ENCODE measurements at regions not wholly inside any gene's neighbourhood (a gene's known extent, or its start where the extent isn't known, plus 50 kb on each side); places are given as distances from the start of the nearest gene placed in this dataset.
"Not testable (repeated sequence)": the region's sequence is repeated elsewhere in the genome, so short reads cannot be mapped to it uniquely, and the experiment has no call there.

GRCh38 chr1:81183051-81183450 lies 617.7 kb upstream of the ADGRL2 start:
- TF ChIP-seq CTCF (IDR thresholded peaks at IDR 0.05; ENCODE audit: low read depth, low read length, missing control alignments), result no peak
- H3K4me3 ChIP-seq (replicated peaks; ENCODE audit: low read depth, low read length), result no peak overlapping the region
- no peak for DNase-seq (ENCODE audit: extremely low read depth, low read depth)

GRCh38 chr1:81179242-81179641 lies 621.5 kb upstream of the ADGRL2 start:
- TF ChIP-seq CTCF (IDR thresholded peaks at IDR 0.05; ENCODE audit: low read depth, low read length, missing control alignments), result no peak
- no peak overlapping the region for H3K4me3 ChIP-seq (replicated peaks; ENCODE audit: low read depth, low read length)
- peak; percentile 61 for DNase-seq (ENCODE audit: extremely low read depth, low read depth)

- DNase-seq (ENCODE audit: extremely low read depth, low read depth); H3K4me3 ChIP-seq (replicated peaks; ENCODE audit: low read depth, low read length): not testable (repeated sequence)
Observed at GRCh38 chr1:81178431-81179093, 622.2 kb upstream of the ADGRL2 start.

- H3K4me3 ChIP-seq (replicated peaks; ENCODE audit: low read depth, low read length), result no peak overlapping the region
- no peak for TF ChIP-seq CTCF (IDR thresholded peaks at IDR 0.05; ENCODE audit: low read depth, low read length, missing control alignments)
- peak; percentile 3 for DNase-seq (ENCODE audit: extremely low read depth, low read depth)
Observed at GRCh38 chr1:81174811-81175476, 625.8 kb upstream of the ADGRL2 start.

- TF ChIP-seq CTCF (IDR thresholded peaks at IDR 0.05; ENCODE audit: low read depth, low read length, missing control alignments), result no peak
- no peak for DNase-seq (ENCODE audit: extremely low read depth, low read depth)
- H3K4me3 ChIP-seq (replicated peaks; ENCODE audit: low read depth, low read length), result no peak overlapping the region
Observed at GRCh38 chr1:81174052-81174451, 626.7 kb upstream of the ADGRL2 start.

- TF ChIP-seq CTCF (IDR thresholded peaks at IDR 0.05; ENCODE audit: low read depth, low read length, missing control alignments), result no peak
- H3K4me3 ChIP-seq (replicated peaks; ENCODE audit: low read depth, low read length), result no peak overlapping the region
- DNase-seq (ENCODE audit: extremely low read depth, low read depth), result no peak
Observed at GRCh38 chr1:81172483-81172882, 628.3 kb upstream of the ADGRL2 start.

GRCh38 chr1:81170721-81171120 lies 630.0 kb upstream of the ADGRL2 start:
- TF ChIP-seq CTCF (IDR thresholded peaks at IDR 0.05; ENCODE audit: low read depth, low read length, missing control alignments), result no peak
- no peak overlapping the region for H3K4me3 ChIP-seq (replicated peaks; ENCODE audit: low read depth, low read length)
- DNase-seq (ENCODE audit: extremely low read depth, low read depth), result no peak
